ENCODE measurements at regions not wholly inside any gene's neighbourhood (a gene's known extent, or its start where the extent isn't known, plus 50 kb on each side); places are given as distances from the start of the nearest gene placed in this dataset.

- TF ChIP-seq, protein P1, sequence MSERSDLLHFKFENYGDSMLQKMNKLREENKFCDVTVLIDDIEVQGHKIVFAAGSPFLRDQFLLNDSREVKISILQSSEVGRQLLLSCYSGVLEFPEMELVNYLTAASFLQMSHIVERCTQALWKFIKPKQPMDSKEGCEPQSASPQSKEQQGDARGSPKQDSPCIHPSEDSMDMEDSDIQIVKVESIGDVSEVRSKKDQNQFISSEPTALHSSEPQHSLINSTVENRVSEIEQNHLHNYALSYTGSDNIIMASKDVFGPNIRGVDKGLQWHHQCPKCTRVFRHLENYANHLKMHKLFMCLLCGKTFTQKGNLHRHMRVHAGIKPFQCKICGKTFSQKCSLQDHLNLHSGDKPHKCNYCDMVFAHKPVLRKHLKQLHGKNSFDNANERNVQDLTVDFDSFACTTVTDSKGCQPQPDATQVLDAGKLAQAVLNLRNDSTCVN (tag by site-specific recombination; optimal IDR thresholded peaks at IDR 0.05) = no peak
Measured at GRCh38 chr5:68440651-68441050, 225.1 kb downstream of the PIK3R1 start (continued).

DNA sequence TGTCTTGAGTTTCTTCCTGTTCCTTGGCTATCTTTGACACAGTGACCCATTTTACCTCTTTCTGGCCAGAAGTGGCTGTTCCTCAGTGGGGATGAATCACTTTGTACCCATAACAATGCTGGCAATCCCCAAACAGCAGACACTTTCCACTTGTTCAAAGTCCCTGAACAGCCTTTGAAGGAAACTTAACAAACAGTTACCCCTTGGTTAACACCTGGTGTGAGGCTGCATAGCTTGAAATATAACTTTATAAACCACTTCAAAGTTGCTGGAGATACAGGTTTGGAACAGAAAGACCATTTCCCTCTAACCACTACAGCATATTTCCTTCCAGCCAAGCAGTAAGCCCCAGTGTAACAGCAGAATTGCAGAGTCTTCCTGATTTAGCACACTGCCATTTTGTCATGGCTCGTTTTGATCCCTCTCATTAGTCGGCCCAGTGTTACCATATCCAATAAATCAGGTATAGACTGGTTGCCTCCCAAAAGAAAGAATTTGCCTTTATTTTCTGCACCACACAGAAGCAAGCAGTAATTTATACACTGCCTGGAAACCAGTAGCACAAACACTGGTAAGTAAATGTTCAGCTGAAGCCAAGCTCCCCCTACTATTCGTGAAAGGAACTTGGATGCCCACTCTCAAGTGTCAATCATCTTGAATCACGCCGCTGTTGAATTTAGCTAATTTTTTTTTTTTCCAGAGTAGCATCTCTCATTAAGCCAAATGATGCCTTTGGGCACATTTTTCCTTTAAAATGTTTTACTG, 225.9 kb downstream of the PIK3R1 start:
- no peak overlapping the region for H3K4me3 ChIP-seq (ENCODE audit: low read depth, low read length)
- H3K4me1 ChIP-seq (ENCODE audit: control insufficient read depth, insufficient read depth, low read length) = no peaks in the 10 kb centered on the region
- no peak overlapping the region for H3K27ac ChIP-seq (ENCODE audit: extremely low read depth, low read depth, low read length)
- H3K36me3 ChIP-seq (ENCODE audit: control insufficient read depth in 2 of 2, insufficient read depth in 1 of 2, low read length in 2 of 2) = no peaks in the 10 kb centered on the region
- TF ChIP-seq, protein P2, sequence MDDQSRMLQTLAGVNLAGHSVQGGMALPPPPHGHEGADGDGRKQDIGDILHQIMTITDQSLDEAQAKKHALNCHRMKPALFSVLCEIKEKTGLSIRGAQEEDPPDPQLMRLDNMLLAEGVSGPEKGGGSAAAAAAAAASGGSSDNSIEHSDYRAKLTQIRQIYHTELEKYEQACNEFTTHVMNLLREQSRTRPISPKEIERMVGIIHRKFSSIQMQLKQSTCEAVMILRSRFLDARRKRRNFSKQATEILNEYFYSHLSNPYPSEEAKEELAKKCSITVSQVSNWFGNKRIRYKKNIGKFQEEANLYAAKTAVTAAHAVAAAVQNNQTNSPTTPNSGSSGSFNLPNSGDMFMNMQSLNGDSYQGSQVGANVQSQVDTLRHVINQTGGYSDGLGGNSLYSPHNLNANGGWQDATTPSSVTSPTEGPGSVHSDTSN (CRISPR knock-in tag; IDR thresholded peaks at IDR 0.05) = no peak
- TF ChIP-seq PRDM2 (tag by site-specific recombination; IDR thresholded peaks at IDR 0.05; ENCODE audit: borderline replicate concordance) = no peak
- TF ChIP-seq ZNF426 (tag by site-specific recombination; IDR thresholded peaks at IDR 0.05) = no peak
- TF ChIP-seq, protein P3, sequence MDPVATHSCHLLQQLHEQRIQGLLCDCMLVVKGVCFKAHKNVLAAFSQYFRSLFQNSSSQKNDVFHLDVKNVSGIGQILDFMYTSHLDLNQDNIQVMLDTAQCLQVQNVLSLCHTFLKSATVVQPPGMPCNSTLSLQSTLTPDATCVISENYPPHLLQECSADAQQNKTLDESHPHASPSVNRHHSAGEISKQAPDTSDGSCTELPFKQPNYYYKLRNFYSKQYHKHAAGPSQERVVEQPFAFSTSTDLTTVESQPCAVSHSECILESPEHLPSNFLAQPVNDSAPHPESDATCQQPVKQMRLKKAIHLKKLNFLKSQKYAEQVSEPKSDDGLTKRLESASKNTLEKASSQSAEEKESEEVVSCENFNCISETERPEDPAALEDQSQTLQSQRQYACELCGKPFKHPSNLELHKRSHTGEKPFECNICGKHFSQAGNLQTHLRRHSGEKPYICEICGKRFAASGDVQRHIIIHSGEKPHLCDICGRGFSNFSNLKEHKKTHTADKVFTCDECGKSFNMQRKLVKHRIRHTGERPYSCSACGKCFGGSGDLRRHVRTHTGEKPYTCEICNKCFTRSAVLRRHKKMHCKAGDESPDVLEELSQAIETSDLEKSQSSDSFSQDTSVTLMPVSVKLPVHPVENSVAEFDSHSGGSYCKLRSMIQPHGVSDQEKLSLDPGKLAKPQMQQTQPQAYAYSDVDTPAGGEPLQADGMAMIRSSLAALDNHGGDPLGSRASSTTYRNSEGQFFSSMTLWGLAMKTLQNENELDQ (tag by site-specific recombination; IDR thresholded peaks at IDR 0.05; ENCODE audit: low read depth) = no peak
- no peak for TF ChIP-seq HOXA7 (CRISPR knock-in tag; IDR thresholded peaks at IDR 0.05; ENCODE audit: borderline replicate concordance)
- no peak for TF ChIP-seq ZNF157 (tag by site-specific recombination; IDR thresholded peaks at IDR 0.05)
- no peak for TF ChIP-seq ZNF585B (tag by site-specific recombination; IDR thresholded peaks at IDR 0.05)
- no peak for TF ChIP-seq ZNF623 (tag by site-specific recombination; IDR thresholded peaks at IDR 0.05)
- TF ChIP-seq ZNF548 (tag by site-specific recombination; IDR thresholded peaks at IDR 0.05) = no peak
- TF ChIP-seq ZNF561 (tag by site-specific recombination; IDR thresholded peaks at IDR 0.05; ENCODE audit: borderline replicate concordance) = no peak
- TF ChIP-seq ZNF146 (tag by site-specific recombination; IDR thresholded peaks at IDR 0.05) = no peak
- no peak for TF ChIP-seq ZBTB11 (tag by site-specific recombination; conservative IDR thresholded peaks at IDR 0.05; ENCODE audit: low read depth)
- no peak for TF ChIP-seq HOXD13 (CRISPR knock-in tag; IDR thresholded peaks at IDR 0.05; ENCODE audit: borderline replicate concordance)
- ChIA-PET POLR2A (no interaction called here), CTCF (interaction anchor here (0.7 to 1.2 kb wide), 2 partner anchors 155 to 914 kb away, joined by 3 to 5 read pairs; no protein-coding TSS in a partner anchor)
- H3K9me3 ChIP-seq (ENCODE audit: control insufficient read depth, insufficient read depth, low read depth, low read length) = no peaks in the 10 kb centered on the region
